Subcutaneous abdominal adipose tissue (tissue), 5 donors: ENCODE measurements at regions not wholly inside any gene's neighbourhood (a gene's known extent, or its start where the extent isn't known, plus 50 kb on each side); places are given as distances from the start of the nearest gene placed in this dataset.

Source experiments
- H3K27ac ChIP-seq: one replicate; pipeline ENCODE4 v1.7.0; 2013; ENCODE audit warnings: low read depth, mild to moderate bottlenecking, inconsistent platforms, low read length, moderate library complexity
- H3K27me3 ChIP-seq, 5 donors: one replicate each; pipeline ENCODE4 v1.7.0; 2013; ENCODE audit warnings: low read length in 5 of 5, inconsistent platforms in 1 of 5; ENCODE audit not compliant: control insufficient read depth in 5 of 5, insufficient read depth in 4 of 5
- H3K36me3 ChIP-seq, 5 donors: one replicate each; pipeline ENCODE4 v1.7.0; 2013; ENCODE audit warnings: low read length in 5 of 5; ENCODE audit not compliant: control insufficient read depth in 5 of 5, insufficient read depth in 5 of 5
- H3K4me1 ChIP-seq, 5 donors: one replicate each; pipeline ENCODE4 v1.7.0; 2013; ENCODE audit warnings: low read length in 5 of 5, mild to moderate bottlenecking in 3 of 5, moderate library complexity in 1 of 5; ENCODE audit not compliant: control insufficient read depth in 5 of 5, insufficient read depth in 5 of 5
- H3K4me3 ChIP-seq, 5 donors: one replicate each; pipeline ENCODE4 v1.7.0; 2013; ENCODE audit warnings: low read length in 5 of 5, low read depth in 1 of 5
- H3K9ac ChIP-seq, 5 donors: one replicate each; pipeline ENCODE4 v1.7.0; 2013; ENCODE audit warnings: low read length in 5 of 5, mild to moderate bottlenecking in 4 of 5, moderate library complexity in 3 of 5
- H3K9me3 ChIP-seq, 5 donors: one replicate each; pipeline ENCODE4 v1.7.0; 2013; ENCODE audit warnings: low read length in 5 of 5; ENCODE audit not compliant: control insufficient read depth in 5 of 5
- donor health status: healthy.
- donor health status: healthy.
- donor health status: healthy.
- donor health status: healthy.
- donor health status: healthy.

GRCh38 chr4:180766944-180767729 lies 1476.1 kb upstream of the TENM3 start:
- Histone ChIP-seq H3K4me1 (no peaks in the 10 kb centered on the region), H3K4me3 (no peak overlapping the region), H3K9me3 (no peaks in the 10 kb centered on the region), H3K9ac (no peak overlapping the region), H3K27ac (no peak overlapping the region), H3K27me3 (no peaks in the 10 kb centered on the region), H3K36me3 (no peaks in the 10 kb centered on the region)

GRCh38 chr4:180768610-180769009 lies 1474.6 kb upstream of the TENM3 start:
- Histone ChIP-seq H3K27ac (no peak overlapping the region), H3K4me1 (no peaks in the 10 kb centered on the region), H3K9ac (no peak overlapping the region), H3K36me3 (no peaks in the 10 kb centered on the region), H3K27me3 (no peaks in the 10 kb centered on the region), H3K4me3 (no peak overlapping the region), H3K9me3 (no peaks in the 10 kb centered on the region)

- no peaks in the 10 kb centered on the region for H3K36me3 ChIP-seq
- H3K9me3 ChIP-seq: peaks cover 0 to 5% (median 0%) of the 10 kb centered on the region in 5 donors
- no peaks in the 10 kb centered on the region for H3K4me1 ChIP-seq
- no peaks in the 10 kb centered on the region for H3K27me3 ChIP-seq
- no peak overlapping the region for H3K27ac ChIP-seq
- H3K9ac ChIP-seq: no peak overlapping the region
- H3K4me3 ChIP-seq: no peak overlapping the region
These were observed 1473.4 kb upstream of the TENM3 start for GRCh38 chr4:180769791-180770190.

- peaks cover 0 to 5% (median 0%) of the 10 kb centered on the region in 5 donors for H3K9me3 ChIP-seq
- H3K27ac ChIP-seq: no peak overlapping the region
- H3K36me3 ChIP-seq: no peaks in the 10 kb centered on the region
- no peak overlapping the region for H3K4me3 ChIP-seq
- H3K4me1 ChIP-seq: no peaks in the 10 kb centered on the region
- no peak overlapping the region for H3K9ac ChIP-seq
- no peaks in the 10 kb centered on the region for H3K27me3 ChIP-seq
These were observed 1472.9 kb upstream of the TENM3 start for GRCh38 chr4:180770265-180770664.

GRCh38 chr4:180784940-180785339 lies 1458.3 kb upstream of the TENM3 start:
- H3K9me3 ChIP-seq: peaks cover 0 to 4% (median 0%) of the 10 kb centered on the region in 5 donors
- H3K36me3 ChIP-seq: no peaks in the 10 kb centered on the region
- H3K4me1 ChIP-seq: no peaks in the 10 kb centered on the region
- H3K27me3 ChIP-seq: no peaks in the 10 kb centered on the region
- no peak overlapping the region for H3K9ac ChIP-seq
- H3K4me3 ChIP-seq: no peak overlapping the region
- no peak overlapping the region for H3K27ac ChIP-seq

- no peaks in the 10 kb centered on the region for H3K9me3 ChIP-seq
- no peaks in the 10 kb centered on the region for H3K36me3 ChIP-seq
- H3K27ac ChIP-seq: no peak overlapping the region
- no peaks in the 10 kb centered on the region for H3K27me3 ChIP-seq
- no peaks in the 10 kb centered on the region for H3K4me1 ChIP-seq
- H3K4me3 ChIP-seq: no peak overlapping the region
- H3K9ac ChIP-seq: no peak overlapping the region
These were observed 1454.5 kb upstream of the TENM3 start for GRCh38 chr4:180788729-180789128.

GRCh38 chr4:180789929-180790328 lies 1453.3 kb upstream of the TENM3 start:
- Histone ChIP-seq H3K9me3 (no peaks in the 10 kb centered on the region), H3K4me3 (no peak overlapping the region), H3K36me3 (no peaks in the 10 kb centered on the region), H3K27me3 (no peaks in the 10 kb centered on the region), H3K4me1 (no peaks in the 10 kb centered on the region), H3K9ac (no peak overlapping the region), H3K27ac (no peak overlapping the region)

GRCh38 chr4:180790471-180790870 lies 1452.7 kb upstream of the TENM3 start:
- H3K9me3 ChIP-seq: no peaks in the 10 kb centered on the region
- no peaks in the 10 kb centered on the region for H3K4me1 ChIP-seq
- H3K36me3 ChIP-seq: no peaks in the 10 kb centered on the region
- no peak overlapping the region for H3K9ac ChIP-seq
- H3K27ac ChIP-seq: no peak overlapping the region
- H3K27me3 ChIP-seq: no peaks in the 10 kb centered on the region
- no peak overlapping the region for H3K4me3 ChIP-seq

GRCh38 chr4:180792541-180792940 lies 1450.7 kb upstream of the TENM3 start:
- H3K4me1 ChIP-seq: no peaks in the 10 kb centered on the region

GRCh38 chr4:180794333-180794732 lies 1448.9 kb upstream of the TENM3 start:
- Histone ChIP-seq H3K9ac (no peak overlapping the region), H3K27me3 (no peaks in the 10 kb centered on the region), H3K4me1 (no peaks in the 10 kb centered on the region), H3K9me3 (no peaks in the 10 kb centered on the region), H3K27ac (no peak overlapping the region), H3K36me3 (no peaks in the 10 kb centered on the region), H3K4me3 (no peak overlapping the region)

More at GRCh38 chr4:180792541-180792940, 1450.7 kb upstream of the TENM3 start:
- no peaks in the 10 kb centered on the region for H3K9me3 ChIP-seq
- H3K4me3 ChIP-seq: no peak overlapping the region
- no peaks in the 10 kb centered on the region for H3K27me3 ChIP-seq
- no peaks in the 10 kb centered on the region for H3K36me3 ChIP-seq
- no peak overlapping the region for H3K27ac ChIP-seq
- no peak overlapping the region for H3K9ac ChIP-seq
